ENCODE measurements at regions not wholly inside any gene's neighbourhood (a gene's known extent, or its start where the extent isn't known, plus 50 kb on each side); places are given as distances from the start of the nearest gene placed in this dataset.
"Not testable (repeated sequence)": the region's sequence is repeated elsewhere in the genome, so short reads cannot be mapped to it uniquely, and the experiment has no call there.

GRCh38 chr2:52613064-52613463 lies 1154.5 kb upstream of the CHAC2 start:
- Mint-ChIP-seq H3K27me3 (ENCODE audit: unreplicated experiment) (no peaks in the 10 kb centered on the region), H3K36me3 (ENCODE audit: unreplicated experiment) (no peaks in the 10 kb centered on the region), H3K9me3 (ENCODE audit: unreplicated experiment) (no peaks in the 10 kb centered on the region), H3K27ac (ENCODE audit: unreplicated experiment) (no peak overlapping the region), H3K4me3 (ENCODE audit: unreplicated experiment) (no peak overlapping the region), H3K4me1 (ENCODE audit: unreplicated experiment) (no peaks in the 10 kb centered on the region)
- DNase-seq (ENCODE audit: extremely low spot score, unreplicated experiment) = no peak
- peak; percentile 28 for TF ChIP-seq CTCF (IDR thresholded peaks at IDR 0.05)

GRCh38 chr2:52611759-52612158 lies 1155.8 kb upstream of the CHAC2 start:
- Mint-ChIP-seq H3K27me3 (ENCODE audit: unreplicated experiment) (no peaks in the 10 kb centered on the region), H3K9me3 (ENCODE audit: unreplicated experiment) (no peaks in the 10 kb centered on the region), H3K36me3 (ENCODE audit: unreplicated experiment) (no peaks in the 10 kb centered on the region), H3K27ac (ENCODE audit: unreplicated experiment) (no peak overlapping the region), H3K4me1 (ENCODE audit: unreplicated experiment) (no peaks in the 10 kb centered on the region), H3K4me3 (ENCODE audit: unreplicated experiment) (no peak overlapping the region)
- TF ChIP-seq CTCF (IDR thresholded peaks at IDR 0.05) = no peak
- no peak for DNase-seq (ENCODE audit: extremely low spot score, unreplicated experiment)

- no peaks in the 10 kb centered on the region for H3K36me3 Mint-ChIP-seq (ENCODE audit: unreplicated experiment)
- no peak overlapping the region for H3K27ac Mint-ChIP-seq (ENCODE audit: unreplicated experiment)
- H3K27me3 Mint-ChIP-seq (ENCODE audit: unreplicated experiment) = no peaks in the 10 kb centered on the region
- H3K4me3 Mint-ChIP-seq (ENCODE audit: unreplicated experiment) = no peak overlapping the region
- DNase-seq (ENCODE audit: extremely low spot score, unreplicated experiment) = no peak
- TF ChIP-seq CTCF (IDR thresholded peaks at IDR 0.05) = no peak
- peaks cover 6% of the 10 kb centered on the region for H3K9me3 Mint-ChIP-seq (ENCODE audit: unreplicated experiment)
- no peaks in the 10 kb centered on the region for H3K4me1 Mint-ChIP-seq (ENCODE audit: unreplicated experiment)
These were observed 1159.6 kb upstream of the CHAC2 start for GRCh38 chr2:52608030-52608429.

DNA sequence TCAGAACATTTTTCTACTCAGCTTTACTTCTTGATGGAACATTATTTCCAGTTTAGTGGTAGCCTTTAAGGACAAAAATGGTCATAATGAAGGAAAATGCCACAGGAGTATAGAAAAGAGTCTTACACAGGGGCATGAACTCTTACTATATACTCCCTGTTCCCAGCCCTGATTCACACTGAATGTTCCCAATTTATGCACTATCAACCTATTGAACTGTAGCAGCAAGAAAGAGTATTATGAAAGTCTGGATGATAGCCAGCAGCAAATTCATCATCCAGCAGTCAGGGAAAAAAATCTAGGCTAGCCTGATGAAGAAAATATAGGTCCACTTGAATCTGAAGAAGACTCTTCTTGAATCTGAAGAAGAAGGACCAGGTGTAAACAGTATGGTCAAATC lies 1170.3 kb upstream of the CHAC2 start:
- peaks cover 3% of the 10 kb centered on the region for H3K9me3 Mint-ChIP-seq (ENCODE audit: unreplicated experiment)
- H3K4me1 Mint-ChIP-seq (ENCODE audit: unreplicated experiment) = peaks cover 28% of the 10 kb centered on the region
- no peaks in the 10 kb centered on the region for H3K27me3 Mint-ChIP-seq (ENCODE audit: unreplicated experiment)
- DNase-seq (ENCODE audit: extremely low spot score, unreplicated experiment) = no peak
- no peaks in the 10 kb centered on the region for H3K36me3 Mint-ChIP-seq (ENCODE audit: unreplicated experiment)
- H3K4me3 Mint-ChIP-seq (ENCODE audit: unreplicated experiment) = no peak overlapping the region
- TF ChIP-seq CTCF (IDR thresholded peaks at IDR 0.05) = no peak
- H3K27ac Mint-ChIP-seq (ENCODE audit: unreplicated experiment) = no peak overlapping the region

- Mint-ChIP-seq H3K9me3 (ENCODE audit: unreplicated experiment) (peaks cover 20% of the 10 kb centered on the region), H3K27me3 (ENCODE audit: unreplicated experiment) (no peaks in the 10 kb centered on the region), H3K27ac (ENCODE audit: unreplicated experiment) (peak overlapping the region; percentile 70), H3K4me3 (ENCODE audit: unreplicated experiment) (no peak overlapping the region), H3K36me3 (ENCODE audit: unreplicated experiment) (peaks cover 3% of the 10 kb centered on the region), H3K4me1 (ENCODE audit: unreplicated experiment) (peaks cover 28% of the 10 kb centered on the region)
- no peak for DNase-seq (ENCODE audit: extremely low spot score, unreplicated experiment)
- TF ChIP-seq CTCF (IDR thresholded peaks at IDR 0.05) = no peak
These were observed 1173.6 kb upstream of the CHAC2 start for GRCh38 chr2:52594026-52594425.

DNA sequence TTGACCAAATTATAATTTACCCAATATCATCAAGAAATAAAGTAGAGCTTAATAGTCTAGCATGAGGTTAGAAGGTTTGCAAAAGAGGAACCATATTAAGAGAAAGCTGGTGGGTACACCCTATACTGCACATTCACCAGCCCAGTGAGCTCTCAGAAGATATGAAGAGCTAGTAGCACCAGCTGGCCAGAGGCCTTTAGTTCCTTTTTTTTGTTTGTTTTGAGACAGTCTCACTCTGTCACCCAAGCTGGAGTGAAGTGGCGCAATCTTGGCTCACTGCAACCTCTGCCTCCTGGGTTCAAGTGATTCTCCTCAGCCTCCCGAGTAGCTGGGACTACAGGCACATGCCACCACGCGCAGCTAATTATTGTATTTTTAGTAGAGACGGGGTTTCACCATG lies 1183.5 kb upstream of the CHAC2 start:
- H3K36me3 Mint-ChIP-seq (ENCODE audit: unreplicated experiment); H3K4me1 Mint-ChIP-seq (ENCODE audit: unreplicated experiment); H3K27me3 Mint-ChIP-seq (ENCODE audit: unreplicated experiment); H3K9me3 Mint-ChIP-seq (ENCODE audit: unreplicated experiment); H3K27ac Mint-ChIP-seq (ENCODE audit: unreplicated experiment); H3K4me3 Mint-ChIP-seq (ENCODE audit: unreplicated experiment); DNase-seq (ENCODE audit: extremely low spot score, unreplicated experiment): not testable (repeated sequence)
